A549 (cell line): ENCODE measurements at regions not wholly inside any gene's neighbourhood (a gene's known extent, or its start where the extent isn't known, plus 50 kb on each side); places are given as distances from the start of the nearest gene placed in this dataset.
"Not testable (repeated sequence)": the region's sequence is repeated elsewhere in the genome, so short reads cannot be mapped to it uniquely, and the experiment has no call there.

Source experiments
- ATAC-seq, 2 experiments: fragments of 200-7000 bp in 1 of 2; fragments of >200 bp in 1 of 2; cut with Nextera tagmentation in 1 of 2; cut with Tn5 transposase in 1 of 2; 3 replicates each; pipeline versions ENCODE4 v1.8.0 to v1.9.1; 2018 to 2020; ENCODE audit warnings: mild to moderate bottlenecking in 1 of 2, moderate library complexity in 1 of 2
- CTCF ChIA-PET: fragments of 300-600 bp; sonication (Branson Sonifier 250); formaldehyde crosslinking; extraction: SDS; loops from one replicate; lab custom pipeline; 2021; ENCODE audit warnings: antibody characterized with exemption, inconsistent platforms; lab: Yijun Ruan, JAX
- POLR2A ChIA-PET: fragments of 350-600 bp; formaldehyde crosslinking; extraction: SDS; loops from one replicate; lab custom pipeline; 2021; ENCODE audit warnings: antibody characterized with exemption, inconsistent platforms; lab: Yijun Ruan, JAX
- DNase-seq, 2 experiments: peaks; one replicate each; pipeline versions ENCODE4 v3.0.0 to v3.0.0-alpha.2; 2011 to 2016; ENCODE audit warnings: low read depth in 1 of 2, low spot score in 1 of 2
- FAIRE-seq: peaks from 2 replicates; lab custom pipeline; 2011; peaks lifted over from hg19 to GRCh38; lab: Jason Lieb, UNC
- H3K27ac ChIP-seq, 2 experiments: fragments of >200 bp; sonication (Bioruptor Twin); formaldehyde crosslinking; 3 replicates each; pipeline ENCODE4 v1.5.1; 2016 to 2017
- H3K4me1 ChIP-seq: fragments of >200 bp; sonication (Bioruptor Twin); formaldehyde crosslinking; 3 replicates; pipeline ENCODE4 v1.6.1; 2016
- H3K4me2 ChIP-seq: fragments of >200 bp; sonication (Bioruptor Twin); formaldehyde crosslinking; 3 replicates; pipeline ENCODE4 v1.6.1; 2016
- H3K4me3 ChIP-seq: fragments of >200 bp; sonication (Bioruptor Twin); formaldehyde crosslinking; 3 replicates; pipeline ENCODE4 v1.5.1; 2016
- H3K9me3 ChIP-seq: fragments of >200 bp; sonication (Bioruptor Twin); formaldehyde crosslinking; 3 replicates; pipeline ENCODE4 v1.6.1; 2016
- CBX2 ChIP-seq: fragments of 200-600 bp; sonication (generic); IDR thresholded peaks from 2 replicates; pipeline ENCODE4 v1.6.1; 2016; ENCODE audit warnings: low read depth, mild to moderate bottlenecking, borderline replicate concordance
- CEBPB ChIP-seq, 2 experiments: fragments of >200 bp in 1 of 2; sonication (Bioruptor Twin) in 1 of 2; formaldehyde crosslinking in 1 of 2; IDR thresholded peaks; 2 replicates each; pipeline ENCODE4 v1.6.1; 2012 to 2016
- EHMT2 ChIP-seq: fragments of 200-600 bp; sonication (generic); IDR thresholded peaks from 2 replicates; pipeline ENCODE4 v1.6.1; 2016; ENCODE audit warnings: antibody characterized with exemption, low read depth, mild to moderate bottlenecking, moderate library complexity
- ESRRA ChIP-seq: fragments of 150-350 bp; IDR thresholded peaks from 2 replicates; pipeline ENCODE4 v1.6.1; 2014; ENCODE audit warnings: mild to moderate bottlenecking, low read length, borderline replicate concordance
- HES2 ChIP-seq: fragments of >200 bp; sonication (Bioruptor Twin); formaldehyde crosslinking; IDR thresholded peaks from 2 replicates; pipeline ENCODE4 v1.6.1; 2016
- HMGXB4 ChIP-seq: fragments of 250-450 bp; sonication (Bioruptor Pico); IDR thresholded peaks from 2 replicates; pipeline ENCODE4 v1.5.0; 2021; ENCODE audit warnings: mild to moderate bottlenecking, moderate library complexity, borderline replicate concordance
- KDM5A ChIP-seq: fragments of 200-600 bp; sonication (generic); IDR thresholded peaks from 2 replicates; pipeline ENCODE4 v1.6.1; 2016; ENCODE audit warnings: antibody characterized with exemption, mild to moderate bottlenecking
- MAX ChIP-seq: IDR thresholded peaks from 2 replicates; pipeline ENCODE4 v1.6.1; 2012
- PHF8 ChIP-seq: fragments of 200-600 bp; sonication (generic); IDR thresholded peaks from 2 replicates; pipeline ENCODE4 v1.6.1; 2016; ENCODE audit warnings: low read depth, mild to moderate bottlenecking, antibody characterized with exemption, moderate library complexity, borderline replicate concordance
- POLR2A ChIP-seq: IDR thresholded peaks from 2 replicates; pipeline ENCODE4 v1.6.1; 2012; ENCODE audit warnings: mild to moderate bottlenecking, low read length
- POLR2AphosphoS2 ChIP-seq: conservative IDR thresholded peaks from 2 replicates; pipeline ENCODE4 v1.6.1; 2012; ENCODE audit warnings: low read length, improper control_type of control experiment, inconsistent platforms
- RAD21 ChIP-seq, 2 experiments: fragments of >200 bp in 1 of 2; sonication (Bioruptor Twin) in 1 of 2; formaldehyde crosslinking in 1 of 2; IDR thresholded peaks in 1 of 2; conservative IDR thresholded peaks in 1 of 2; 2 replicates in 1 of 2; 3 replicates in 1 of 2; pipeline ENCODE4 v1.6.1; 2012 to 2018; ENCODE audit warnings: inconsistent platforms in 1 of 2
- RARB ChIP-seq: fragments of 250-450 bp; sonication (Bioruptor Pico); IDR thresholded peaks from 2 replicates; pipeline ENCODE4 v1.8.0; 2021; ENCODE audit warnings: mild to moderate bottlenecking, moderate library complexity
- RNF2 ChIP-seq: fragments of 200-600 bp; sonication (generic); IDR thresholded peaks from 2 replicates; pipeline ENCODE4 v1.6.1; 2016; ENCODE audit warnings: low read depth, mild to moderate bottlenecking, antibody characterized with exemption, moderate library complexity, borderline replicate concordance
- ZNF302 ChIP-seq: fragments of 250-450 bp; sonication (Bioruptor Pico); IDR thresholded peaks from 2 replicates; pipeline ENCODE4 v1.9.0; 2021; ENCODE audit warnings: inconsistent platforms, mild to moderate bottlenecking, moderate library complexity
- ZSCAN20 ChIP-seq: fragments of 250-450 bp; sonication (Bioruptor Pico); IDR thresholded peaks from 2 replicates; pipeline ENCODE4 v1.8.0; 2022; ENCODE audit warnings: mild to moderate bottlenecking, moderate library complexity
- WGBS: methylation state at CpG from one replicate; pipeline ENCODE4 v1.1.6; 2017; ENCODE audit errors: missing lambda C conversion rate; 5-methylcytosine and 5-hydroxymethylcytosine counted together
- TF ChIP-seq, protein P1 (sequence below): fragments of 150-350 bp; IDR thresholded peaks from 2 replicates; pipeline ENCODE4 v1.6.1; 2014; ENCODE audit warnings: low read depth, mild to moderate bottlenecking, low read length
- TF ChIP-seq, protein P2 (sequence below): fragments of 450-650 bp; IDR thresholded peaks from 2 replicates; pipeline ENCODE4 v1.6.1; 2014; ENCODE audit warnings: antibody characterized with exemption
- TF ChIP-seq, protein P3 (sequence below): fragments of 200-600 bp; sonication (generic); IDR thresholded peaks from 2 replicates; pipeline ENCODE4 v1.6.1; 2016; ENCODE audit warnings: antibody characterized with exemption, mild to moderate bottlenecking, moderate library complexity
- TF ChIP-seq, protein P4 (sequence below): fragments of >200 bp; sonication (Bioruptor Twin); formaldehyde crosslinking; IDR thresholded peaks from 3 replicates; pipeline ENCODE4 v1.5.1; 2016

DNA sequence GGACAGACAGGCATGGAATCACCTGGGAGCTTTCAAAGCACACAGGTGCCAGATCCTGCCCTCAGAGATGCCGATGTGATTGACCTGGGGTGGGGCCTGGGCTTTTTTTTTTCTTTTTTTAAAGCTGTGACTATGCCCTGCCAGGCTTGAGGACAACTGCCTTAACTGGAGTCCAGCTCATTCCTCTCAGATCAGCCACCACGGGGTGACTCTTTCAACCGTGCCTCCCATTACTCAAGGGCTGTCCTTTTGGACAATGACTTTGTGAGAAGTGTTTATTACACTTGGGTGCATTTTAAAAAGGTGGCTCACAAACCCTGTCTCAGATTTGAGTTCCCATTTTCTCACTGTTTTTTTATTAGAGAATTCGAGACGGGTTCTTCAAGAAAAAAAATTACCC, 57.1 kb upstream of the RALY start:
- WGBS = 60% methylated on average over 5 of the region's 5 CpGs
- no peak for ATAC-seq
- no peak overlapping the region for H3K4me3 ChIP-seq
- TF ChIP-seq, protein P1, sequence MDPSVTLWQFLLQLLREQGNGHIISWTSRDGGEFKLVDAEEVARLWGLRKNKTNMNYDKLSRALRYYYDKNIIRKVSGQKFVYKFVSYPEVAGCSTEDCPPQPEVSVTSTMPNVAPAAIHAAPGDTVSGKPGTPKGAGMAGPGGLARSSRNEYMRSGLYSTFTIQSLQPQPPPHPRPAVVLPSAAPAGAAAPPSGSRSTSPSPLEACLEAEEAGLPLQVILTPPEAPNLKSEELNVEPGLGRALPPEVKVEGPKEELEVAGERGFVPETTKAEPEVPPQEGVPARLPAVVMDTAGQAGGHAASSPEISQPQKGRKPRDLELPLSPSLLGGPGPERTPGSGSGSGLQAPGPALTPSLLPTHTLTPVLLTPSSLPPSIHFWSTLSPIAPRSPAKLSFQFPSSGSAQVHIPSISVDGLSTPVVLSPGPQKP = no peak
- TF ChIP-seq MAX (no peak), HES2 (no peak), EHMT2 (no peak), POLR2A (no peak)
- TF ChIP-seq, protein P2, sequence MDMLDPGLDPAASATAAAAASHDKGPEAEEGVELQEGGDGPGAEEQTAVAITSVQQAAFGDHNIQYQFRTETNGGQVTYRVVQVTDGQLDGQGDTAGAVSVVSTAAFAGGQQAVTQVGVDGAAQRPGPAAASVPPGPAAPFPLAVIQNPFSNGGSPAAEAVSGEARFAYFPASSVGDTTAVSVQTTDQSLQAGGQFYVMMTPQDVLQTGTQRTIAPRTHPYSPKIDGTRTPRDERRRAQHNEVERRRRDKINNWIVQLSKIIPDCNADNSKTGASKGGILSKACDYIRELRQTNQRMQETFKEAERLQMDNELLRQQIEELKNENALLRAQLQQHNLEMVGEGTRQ = no peak
- H3K4me1 ChIP-seq = no peaks in the 10 kb centered on the region
- CTCF ChIA-PET = interaction anchor here (0.6 to 1.4 kb wide), 3 partner anchors 24 to 86 kb away, joined by 3 to 5 read pairs (median 4); no protein-coding TSS in a partner anchor
- H3K27ac ChIP-seq = no peak overlapping the region
- H3K9me3 ChIP-seq = no peaks in the 10 kb centered on the region
- DNase-seq = no peak
- POLR2A ChIA-PET = no interaction called here
- H3K4me2 ChIP-seq = no peak overlapping the region
- no peak for FAIRE-seq

DNA sequence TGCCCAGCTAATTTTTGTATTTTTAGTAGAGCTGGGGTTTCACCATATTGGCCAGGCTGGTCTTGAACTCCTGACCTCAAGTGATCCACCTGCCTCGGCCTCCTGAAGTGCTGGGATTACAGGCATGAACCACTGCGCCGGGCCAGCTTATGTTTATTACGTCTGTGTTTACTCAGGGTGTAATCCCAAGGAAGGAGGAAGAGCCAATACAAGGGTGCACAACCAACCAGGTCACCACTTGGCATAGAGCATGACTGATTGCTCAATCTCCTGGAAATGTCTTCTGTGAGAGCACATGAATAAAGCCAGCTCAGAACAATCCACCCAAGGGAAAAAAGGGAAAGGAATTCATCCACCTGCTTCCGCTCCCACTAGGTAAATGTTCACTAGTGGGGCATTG, 54.7 kb upstream of the RALY start:
- TF ChIP-seq CEBPB (IDR thresholded peaks at IDR 0.05) = peak in 1 of 2 experiments; percentile 50; a peak in 1 of 4 replicates
- FAIRE-seq, H3K4me1 ChIP-seq, H3K27ac ChIP-seq, ATAC-seq, H3K9me3 ChIP-seq, H3K4me3 ChIP-seq, H3K4me2 ChIP-seq: not testable (repeated sequence)
- DNase-seq = peak in 1 of 2 experiments; percentile 46
- ChIA-PET POLR2A (interaction anchor here (0.6 kb wide), 1 partner anchor 1174 kb away, joined by 3 read pairs; no protein-coding TSS in a partner anchor), CTCF (interaction anchor here (0.7 to 4.4 kb wide), 3 partner anchors 11 to 1158 kb away, joined by 3 to 20 read pairs (median 5); no protein-coding TSS in a partner anchor)
- 38% methylated on average over 5 of the region's 5 CpGs for WGBS

- no peak overlapping the region for H3K4me2 ChIP-seq
- no peaks in the 10 kb centered on the region; the same call in 2 of the 3 replicates for H3K4me1 ChIP-seq
- TF ChIP-seq RARB (CRISPR knock-in tag) (no peak), PHF8 (no peak), RAD21 (conservative IDR thresholded peaks at IDR 0.05 in 1 of 2, IDR thresholded peaks at IDR 0.05 in 1 of 2) (no peak), POLR2AphosphoS2 (no peak), HMGXB4 (CRISPR knock-in tag) (no peak), ESRRA (no peak), ZSCAN20 (no peak), RNF2 (no peak), CBX2 (no peak), ZNF302 (CRISPR knock-in tag) (no peak), KDM5A (no peak)
- TF ChIP-seq, protein P3, sequence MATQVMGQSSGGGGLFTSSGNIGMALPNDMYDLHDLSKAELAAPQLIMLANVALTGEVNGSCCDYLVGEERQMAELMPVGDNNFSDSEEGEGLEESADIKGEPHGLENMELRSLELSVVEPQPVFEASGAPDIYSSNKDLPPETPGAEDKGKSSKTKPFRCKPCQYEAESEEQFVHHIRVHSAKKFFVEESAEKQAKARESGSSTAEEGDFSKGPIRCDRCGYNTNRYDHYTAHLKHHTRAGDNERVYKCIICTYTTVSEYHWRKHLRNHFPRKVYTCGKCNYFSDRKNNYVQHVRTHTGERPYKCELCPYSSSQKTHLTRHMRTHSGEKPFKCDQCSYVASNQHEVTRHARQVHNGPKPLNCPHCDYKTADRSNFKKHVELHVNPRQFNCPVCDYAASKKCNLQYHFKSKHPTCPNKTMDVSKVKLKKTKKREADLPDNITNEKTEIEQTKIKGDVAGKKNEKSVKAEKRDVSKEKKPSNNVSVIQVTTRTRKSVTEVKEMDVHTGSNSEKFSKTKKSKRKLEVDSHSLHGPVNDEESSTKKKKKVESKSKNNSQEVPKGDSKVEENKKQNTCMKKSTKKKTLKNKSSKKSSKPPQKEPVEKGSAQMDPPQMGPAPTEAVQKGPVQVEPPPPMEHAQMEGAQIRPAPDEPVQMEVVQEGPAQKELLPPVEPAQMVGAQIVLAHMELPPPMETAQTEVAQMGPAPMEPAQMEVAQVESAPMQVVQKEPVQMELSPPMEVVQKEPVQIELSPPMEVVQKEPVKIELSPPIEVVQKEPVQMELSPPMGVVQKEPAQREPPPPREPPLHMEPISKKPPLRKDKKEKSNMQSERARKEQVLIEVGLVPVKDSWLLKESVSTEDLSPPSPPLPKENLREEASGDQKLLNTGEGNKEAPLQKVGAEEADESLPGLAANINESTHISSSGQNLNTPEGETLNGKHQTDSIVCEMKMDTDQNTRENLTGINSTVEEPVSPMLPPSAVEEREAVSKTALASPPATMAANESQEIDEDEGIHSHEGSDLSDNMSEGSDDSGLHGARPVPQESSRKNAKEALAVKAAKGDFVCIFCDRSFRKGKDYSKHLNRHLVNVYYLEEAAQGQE = no peak
- TF ChIP-seq, protein P4, sequence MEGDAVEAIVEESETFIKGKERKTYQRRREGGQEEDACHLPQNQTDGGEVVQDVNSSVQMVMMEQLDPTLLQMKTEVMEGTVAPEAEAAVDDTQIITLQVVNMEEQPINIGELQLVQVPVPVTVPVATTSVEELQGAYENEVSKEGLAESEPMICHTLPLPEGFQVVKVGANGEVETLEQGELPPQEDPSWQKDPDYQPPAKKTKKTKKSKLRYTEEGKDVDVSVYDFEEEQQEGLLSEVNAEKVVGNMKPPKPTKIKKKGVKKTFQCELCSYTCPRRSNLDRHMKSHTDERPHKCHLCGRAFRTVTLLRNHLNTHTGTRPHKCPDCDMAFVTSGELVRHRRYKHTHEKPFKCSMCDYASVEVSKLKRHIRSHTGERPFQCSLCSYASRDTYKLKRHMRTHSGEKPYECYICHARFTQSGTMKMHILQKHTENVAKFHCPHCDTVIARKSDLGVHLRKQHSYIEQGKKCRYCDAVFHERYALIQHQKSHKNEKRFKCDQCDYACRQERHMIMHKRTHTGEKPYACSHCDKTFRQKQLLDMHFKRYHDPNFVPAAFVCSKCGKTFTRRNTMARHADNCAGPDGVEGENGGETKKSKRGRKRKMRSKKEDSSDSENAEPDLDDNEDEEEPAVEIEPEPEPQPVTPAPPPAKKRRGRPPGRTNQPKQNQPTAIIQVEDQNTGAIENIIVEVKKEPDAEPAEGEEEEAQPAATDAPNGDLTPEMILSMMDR = no peak
- no peaks in the 10 kb centered on the region for H3K9me3 ChIP-seq
- ChIA-PET POLR2A (no interaction called here), CTCF (interaction anchor here (0.7 to 4.4 kb wide), 4 partner anchors 13 to 582 kb away, joined by 3 to 20 read pairs (median 4); no protein-coding TSS in a partner anchor)
- no peak overlapping the region for H3K4me3 ChIP-seq
- DNase-seq (no peak), FAIRE-seq (no peak), ATAC-seq (no peak)
- H3K27ac ChIP-seq = no peak overlapping the region
- 95% methylated on average over 3 of the region's 3 CpGs for WGBS
Measured at GRCh38 chr20:33940666-33941065, 53.0 kb upstream of the RALY start.
